ENCODE measurements at regions not wholly inside any gene's neighbourhood (a gene's known extent, or its start where the extent isn't known, plus 50 kb on each side); places are given as distances from the start of the nearest gene placed in this dataset.

DNA sequence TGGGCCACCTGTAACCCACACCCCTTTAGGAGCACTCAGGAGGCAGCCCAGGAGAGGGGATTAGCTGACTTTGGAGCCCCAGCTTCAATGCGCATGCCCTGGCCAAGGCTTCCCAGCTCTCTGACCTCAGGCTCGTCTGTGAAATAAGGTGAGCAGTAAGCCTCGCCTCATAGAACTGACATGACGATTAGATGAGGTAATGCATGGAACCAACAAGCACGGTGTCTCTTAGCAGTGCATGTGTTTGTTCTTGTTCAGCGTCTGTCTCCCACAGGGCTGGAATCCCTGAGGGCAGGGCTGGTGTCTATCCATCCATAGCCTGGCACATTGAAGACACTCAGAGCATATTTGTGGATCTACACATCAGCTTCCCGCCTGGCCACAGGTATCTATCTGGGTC lies 415.4 kb downstream of the MN1 start:
- H3K4me3 Mint-ChIP-seq (ENCODE audit: unreplicated experiment): no peak overlapping the region
- H3K9me3 Mint-ChIP-seq (ENCODE audit: unreplicated experiment): no peaks in the 10 kb centered on the region
- ChIA-PET CTCF (interaction anchor here (0.6 to 0.7 kb wide), 2 partner anchors 36 to 171 kb away, joined by 4 to 5 read pairs; no protein-coding TSS in a partner anchor), POLR2A (no interaction called here)
- H3K36me3 Mint-ChIP-seq (ENCODE audit: insufficient read depth, unreplicated experiment): no peaks in the 10 kb centered on the region
- peaks cover 3% of the 10 kb centered on the region for H3K4me1 Mint-ChIP-seq (ENCODE audit: insufficient read depth, unreplicated experiment)
- H3K27ac Mint-ChIP-seq (ENCODE audit: low read depth, unreplicated experiment): no peak overlapping the region
- DNase-seq (ENCODE audit: unreplicated experiment): no peak
- H3K27me3 Mint-ChIP-seq (ENCODE audit: insufficient read depth, unreplicated experiment): peaks cover 33% of the 10 kb centered on the region
- intact Hi-C loops (cut with micrococcal nuclease): no loop called here
- BruUV-seq (replicated peaks): no TSS peak
- no peak for TF ChIP-seq CTCF (IDR thresholded peaks at IDR 0.05; ENCODE audit: unreplicated experiment)

DNA sequence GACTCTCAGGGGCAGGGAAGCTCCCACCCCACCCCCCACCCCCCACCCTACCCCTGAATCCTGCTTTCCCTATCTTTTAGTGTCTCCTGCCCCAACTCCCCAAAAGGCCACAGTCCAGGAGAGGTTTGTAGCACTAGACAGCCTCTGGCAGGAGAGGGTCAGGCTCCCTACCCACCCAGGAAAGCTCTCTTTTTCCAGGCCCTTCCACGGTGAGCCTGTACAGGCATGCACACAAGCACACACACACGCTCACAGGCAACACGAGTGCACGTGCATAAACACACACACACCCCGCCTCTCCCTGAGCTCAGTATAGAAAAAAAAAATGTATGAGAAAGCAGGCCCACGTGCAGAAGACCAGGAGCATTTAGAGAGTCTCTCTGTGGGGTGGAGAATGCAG lies 414.0 kb downstream of the MN1 start:
- H3K27ac Mint-ChIP-seq (ENCODE audit: low read depth, unreplicated experiment): no peak overlapping the region
- H3K4me3 Mint-ChIP-seq (ENCODE audit: unreplicated experiment): no peak overlapping the region
- no peak for DNase-seq (ENCODE audit: unreplicated experiment)
- H3K9me3 Mint-ChIP-seq (ENCODE audit: unreplicated experiment): no peaks in the 10 kb centered on the region
- POLR2A ChIA-PET: no interaction called here
- intact Hi-C loops (cut with micrococcal nuclease): no loop called here
- no peaks in the 10 kb centered on the region for H3K36me3 Mint-ChIP-seq (ENCODE audit: insufficient read depth, unreplicated experiment)
- peaks cover 6% of the 10 kb centered on the region for H3K4me1 Mint-ChIP-seq (ENCODE audit: insufficient read depth, unreplicated experiment)
- peaks cover 21% of the 10 kb centered on the region for H3K27me3 Mint-ChIP-seq (ENCODE audit: insufficient read depth, unreplicated experiment)
- CTCF ChIA-PET: interaction anchor here (0.6 to 2.0 kb wide), 2 partner anchors 140 to 632 kb away, joined by 4 to 5 read pairs; no protein-coding TSS in a partner anchor
- no TSS peak for BruUV-seq (replicated peaks)
- no peak for TF ChIP-seq CTCF (IDR thresholded peaks at IDR 0.05; ENCODE audit: unreplicated experiment)

GRCh38 chr22:27388090-27388600 lies 413.4 kb downstream of the MN1 start:
- Mint-ChIP-seq H3K27me3 (ENCODE audit: insufficient read depth, unreplicated experiment) (peaks cover 21% of the 10 kb centered on the region), H3K4me3 (ENCODE audit: unreplicated experiment) (no peak overlapping the region), H3K27ac (ENCODE audit: low read depth, unreplicated experiment) (no peak overlapping the region), H3K4me1 (ENCODE audit: insufficient read depth, unreplicated experiment) (peaks cover 12% of the 10 kb centered on the region), H3K36me3 (ENCODE audit: insufficient read depth, unreplicated experiment) (no peaks in the 10 kb centered on the region), H3K9me3 (ENCODE audit: unreplicated experiment) (no peaks in the 10 kb centered on the region)
- no peak for TF ChIP-seq CTCF (IDR thresholded peaks at IDR 0.05; ENCODE audit: unreplicated experiment)
- BruUV-seq (replicated peaks): no TSS peak
- no peak for DNase-seq (ENCODE audit: unreplicated experiment)
- ChIA-PET CTCF (interaction anchor here (0.6 to 2.0 kb wide), 2 partner anchors 139 to 632 kb away, joined by 4 to 5 read pairs; no protein-coding TSS in a partner anchor), POLR2A (no interaction called here)
- intact Hi-C loops (cut with micrococcal nuclease): no loop called here

- H3K36me3 Mint-ChIP-seq (ENCODE audit: insufficient read depth, unreplicated experiment): no peaks in the 10 kb centered on the region
- peaks cover 16% of the 10 kb centered on the region for H3K4me1 Mint-ChIP-seq (ENCODE audit: insufficient read depth, unreplicated experiment)
- intact Hi-C loops (cut with micrococcal nuclease): no loop called here
These were observed 411.9 kb downstream of the MN1 start for GRCh38 chr22:27389727-27390075.

More at GRCh38 chr22:27389727-27390075, 411.9 kb downstream of the MN1 start:
- Mint-ChIP-seq H3K9me3 (ENCODE audit: unreplicated experiment) (no peaks in the 10 kb centered on the region), H3K27me3 (ENCODE audit: insufficient read depth, unreplicated experiment) (peaks cover 21% of the 10 kb centered on the region), H3K27ac (ENCODE audit: low read depth, unreplicated experiment) (no peak overlapping the region), H3K4me3 (ENCODE audit: unreplicated experiment) (no peak overlapping the region)
- BruUV-seq (replicated peaks): no TSS peak
- CTCF ChIA-PET: interaction anchor here (0.6 to 1.1 kb wide), 2 partner anchors 16 to 39 kb away, joined by 3 read pairs; no protein-coding TSS in a partner anchor
- POLR2A ChIA-PET: no interaction called here
- no peak for DNase-seq (ENCODE audit: unreplicated experiment)
- no peak for TF ChIP-seq CTCF (IDR thresholded peaks at IDR 0.05; ENCODE audit: unreplicated experiment)
